Keratinocyte (primary cell): ENCODE measurements at regions not wholly inside any gene's neighbourhood (a gene's known extent, or its start where the extent isn't known, plus 50 kb on each side); places are given as distances from the start of the nearest gene placed in this dataset.

Experiments
- DNase-seq: peaks from one replicate; pipeline ENCODE4 v3.0.0-alpha.2; 2011; ENCODE audit warnings: low read depth, missing footprints, low spot score
- FAIRE-seq: peaks from 2 replicates; lab custom pipeline; 2011; peaks lifted over from hg19 to GRCh38; lab: Jason Lieb, UNC
- H2AFZ ChIP-seq: 2 replicates; pipeline ENCODE4 v1.6.0; 2012; ENCODE audit warnings: low read length, control low read depth, inconsistent platforms; ENCODE audit not compliant: control insufficient read depth
- H3K27ac ChIP-seq: 2 replicates; pipeline ENCODE4 v1.5.1; 2011; ENCODE audit warnings: low read length; ENCODE audit not compliant: control insufficient read depth, insufficient read depth
- H3K27me3 ChIP-seq: 3 replicates; pipeline ENCODE4 v1.6.0; 2011; ENCODE audit warnings: low read length; ENCODE audit not compliant: control insufficient read depth, insufficient read depth; ENCODE audit errors: extremely low read depth
- H3K36me3 ChIP-seq, 2 experiments: 2 replicates in 1 of 2; 3 replicates in 1 of 2; pipeline ENCODE4 v1.5.1; 2011; ENCODE audit warnings: low read length in 2 of 2, mild to moderate bottlenecking in 1 of 2; ENCODE audit not compliant: control insufficient read depth in 2 of 2, insufficient read depth in 2 of 2; ENCODE audit errors: extremely low read depth in 1 of 2
- H3K4me1 ChIP-seq: 3 replicates; pipeline ENCODE4 v1.5.1; 2011; ENCODE audit warnings: low read length; ENCODE audit not compliant: control insufficient read depth, insufficient read depth; ENCODE audit errors: extremely low read depth
- H3K4me2 ChIP-seq: 3 replicates; pipeline ENCODE4 v1.6.0; 2011; ENCODE audit warnings: low read depth, low read length; ENCODE audit not compliant: control insufficient read depth, insufficient read depth; ENCODE audit errors: extremely low read depth
- H3K4me3 ChIP-seq, 3 experiments: fragments of 200-600 bp in 1 of 3; sonication (generic) in 1 of 3; 2 replicates in 2 of 3; 3 replicates in 1 of 3; pipeline ENCODE4 v1.5.1; 2011 to 2016; ENCODE audit warnings: low read length in 3 of 3, mild to moderate bottlenecking in 3 of 3, control low read depth in 2 of 3, inconsistent platforms in 1 of 3, low read depth in 1 of 3, mixed read lengths in 1 of 3, mixed run types in 1 of 3, moderate library complexity in 1 of 3; ENCODE audit not compliant: control insufficient read depth in 2 of 3, insufficient read depth in 2 of 3; ENCODE audit errors: extremely low read depth in 1 of 3
- H3K79me2 ChIP-seq: 2 replicates; pipeline ENCODE4 v1.6.0; 2012; ENCODE audit warnings: low read length; ENCODE audit not compliant: control insufficient read depth, insufficient read depth
- H3K9ac ChIP-seq: 3 replicates; pipeline ENCODE4 v1.6.0; 2011; ENCODE audit warnings: low read length; ENCODE audit not compliant: control insufficient read depth, insufficient read depth; ENCODE audit errors: extremely low read depth
- H3K9me1 ChIP-seq: 3 replicates; pipeline ENCODE4 v1.6.0; 2011; ENCODE audit warnings: low read length; ENCODE audit not compliant: control insufficient read depth, insufficient read depth; ENCODE audit errors: extremely low read depth
- H3K9me3 ChIP-seq: 2 replicates; pipeline ENCODE4 v1.5.1; 2012; ENCODE audit warnings: low read depth, low read length; ENCODE audit not compliant: control insufficient read depth
- H4K20me1 ChIP-seq: 3 replicates; pipeline ENCODE4 v1.6.0; 2011; ENCODE audit warnings: low read length; ENCODE audit not compliant: control insufficient read depth, insufficient read depth; ENCODE audit errors: extremely low read depth
- EZH2 ChIP-seq: IDR thresholded peaks from one replicate; pipeline ENCODE4 v1.6.1; 2012; ENCODE audit warnings: inconsistent platforms, mild to moderate bottlenecking, low read length, moderate library complexity
- dilution Hi-C: fragments of 300-500 bp; cut with MboI; formaldehyde crosslinking; loops from one replicate; pipeline ENCODE4 v1.7.0; 2020; ENCODE audit warnings: low sequenced_read_pairs; ENCODE audit not compliant: extremely low pct_ligation_motif_present
- TF ChIP-seq, protein P1 (sequence below), 3 experiments: IDR thresholded peaks in 1 of 3; conservative IDR thresholded peaks in 1 of 3; optimal IDR thresholded peaks in 1 of 3; 2 replicates in 2 of 3; 3 replicates in 1 of 3; pipeline versions ENCODE3 to v1.5.1; 2011; ENCODE audit warnings: low read length in 3 of 3, mild to moderate bottlenecking in 3 of 3, moderate library complexity in 2 of 3, control low read depth in 1 of 3, inconsistent platforms in 1 of 3; ENCODE audit not compliant: insufficient read depth in 2 of 3; ENCODE audit errors: extremely low read depth in 1 of 3

DNA sequence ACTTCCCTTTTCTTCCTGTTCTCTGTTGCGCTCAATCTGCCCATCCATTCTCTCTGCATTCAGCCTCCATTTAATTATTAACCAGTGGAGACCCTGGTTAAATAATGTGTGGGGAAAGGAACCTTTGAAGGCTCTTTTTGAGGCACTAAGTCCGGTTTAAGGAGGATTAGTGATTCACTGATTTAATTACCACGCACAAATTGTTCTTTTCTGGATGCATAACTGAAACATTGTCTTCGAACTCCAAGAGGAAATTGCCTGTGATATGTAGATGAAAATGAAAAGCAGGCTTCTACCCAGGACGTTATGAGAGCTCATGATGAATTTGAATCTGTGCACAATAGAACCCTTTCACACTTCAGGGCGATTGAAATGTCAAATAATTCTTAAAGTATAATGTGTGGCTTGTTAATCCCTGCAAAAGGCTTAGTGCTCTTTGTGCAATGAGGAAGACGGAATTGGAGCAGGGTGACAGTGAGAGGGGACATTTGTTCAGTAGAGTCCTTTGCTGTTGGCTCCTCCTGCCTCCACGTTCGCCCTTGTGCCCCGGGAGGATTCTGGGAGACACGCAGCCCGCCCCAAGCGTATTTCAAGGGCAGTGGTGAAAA, 51.1 kb upstream of the ZNF236 start:
- Histone ChIP-seq H3K9me1 (no peaks in the 10 kb centered on the region), H4K20me1 (no peaks in the 10 kb centered on the region), H3K4me3 (no peak overlapping the region), H3K79me2 (no peaks in the 10 kb centered on the region), H3K4me1 (no peaks in the 10 kb centered on the region), H3K27me3 (peaks cover 6% of the 10 kb centered on the region), H3K9ac (no peak overlapping the region), H3K9me3 (no peaks in the 10 kb centered on the region), H2AFZ (no peak overlapping the region), H3K36me3 (no peaks in the 10 kb centered on the region), H3K27ac (no peak overlapping the region), H3K4me2 (no peak overlapping the region)
- FAIRE-seq = no peak
- dilution Hi-C loops = no loop called here
- TF ChIP-seq, protein P1, sequence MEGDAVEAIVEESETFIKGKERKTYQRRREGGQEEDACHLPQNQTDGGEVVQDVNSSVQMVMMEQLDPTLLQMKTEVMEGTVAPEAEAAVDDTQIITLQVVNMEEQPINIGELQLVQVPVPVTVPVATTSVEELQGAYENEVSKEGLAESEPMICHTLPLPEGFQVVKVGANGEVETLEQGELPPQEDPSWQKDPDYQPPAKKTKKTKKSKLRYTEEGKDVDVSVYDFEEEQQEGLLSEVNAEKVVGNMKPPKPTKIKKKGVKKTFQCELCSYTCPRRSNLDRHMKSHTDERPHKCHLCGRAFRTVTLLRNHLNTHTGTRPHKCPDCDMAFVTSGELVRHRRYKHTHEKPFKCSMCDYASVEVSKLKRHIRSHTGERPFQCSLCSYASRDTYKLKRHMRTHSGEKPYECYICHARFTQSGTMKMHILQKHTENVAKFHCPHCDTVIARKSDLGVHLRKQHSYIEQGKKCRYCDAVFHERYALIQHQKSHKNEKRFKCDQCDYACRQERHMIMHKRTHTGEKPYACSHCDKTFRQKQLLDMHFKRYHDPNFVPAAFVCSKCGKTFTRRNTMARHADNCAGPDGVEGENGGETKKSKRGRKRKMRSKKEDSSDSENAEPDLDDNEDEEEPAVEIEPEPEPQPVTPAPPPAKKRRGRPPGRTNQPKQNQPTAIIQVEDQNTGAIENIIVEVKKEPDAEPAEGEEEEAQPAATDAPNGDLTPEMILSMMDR (optimal IDR thresholded peaks at IDR 0.05 in 1 of 3, IDR thresholded peaks at IDR 0.05 in 1 of 3, conservative IDR thresholded peaks at IDR 0.05 in 1 of 3; ENCODE audit: extremely low read depth in 1 of 3, insufficient read depth in 2 of 3, low read length in 3 of 3) = no peak
- no peak for TF ChIP-seq EZH2
- DNase-seq = no peak

DNA sequence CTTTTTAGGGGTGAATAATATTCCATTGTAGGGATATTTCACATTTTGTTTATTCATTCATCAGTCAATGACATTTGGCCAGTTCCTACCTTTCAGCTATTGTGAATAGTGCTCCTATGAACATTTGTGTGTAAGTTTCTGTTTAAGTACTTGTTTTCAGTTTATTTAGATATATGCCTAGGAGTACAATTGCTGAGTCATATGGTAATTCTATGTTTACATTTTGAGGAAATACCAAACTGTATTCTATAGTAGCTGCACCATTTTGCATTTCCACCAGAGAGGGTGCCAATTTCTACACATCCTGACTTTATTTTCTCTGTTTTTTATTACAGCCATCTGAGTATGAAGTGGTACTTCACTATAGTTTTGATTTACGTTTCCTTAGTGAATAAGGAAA, 54.4 kb upstream of the ZNF236 start:
- DNase-seq (no peak), FAIRE-seq (no peak)
- H3K79me2 ChIP-seq = no peaks in the 10 kb centered on the region
- no peaks in the 10 kb centered on the region for H3K9me3 ChIP-seq
- dilution Hi-C loops = no loop called here
- peaks cover 6% of the 10 kb centered on the region for H3K27me3 ChIP-seq
- H3K9ac ChIP-seq = no peak overlapping the region
- H3K9me1 ChIP-seq = no peaks in the 10 kb centered on the region
- TF ChIP-seq EZH2 = no peak
- TF ChIP-seq, protein P1 (optimal IDR thresholded peaks at IDR 0.05 in 1 of 3, IDR thresholded peaks at IDR 0.05 in 1 of 3, conservative IDR thresholded peaks at IDR 0.05 in 1 of 3; ENCODE audit: extremely low read depth in 1 of 3, insufficient read depth in 2 of 3, low read length in 3 of 3) = no peak
- no peak overlapping the region for H3K4me2 ChIP-seq
- no peak overlapping the region for H2AFZ ChIP-seq
- H4K20me1 ChIP-seq = no peaks in the 10 kb centered on the region
- no peak overlapping the region for H3K27ac ChIP-seq
- H3K4me1 ChIP-seq = peaks cover 4% of the 10 kb centered on the region
- H3K36me3 ChIP-seq = no peaks in the 10 kb centered on the region
- H3K4me3 ChIP-seq = no peak overlapping the region
